ENCODE measurements at regions not wholly inside any gene's neighbourhood (a gene's known extent, or its start where the extent isn't known, plus 50 kb on each side); places are given as distances from the start of the nearest gene placed in this dataset.

GRCh38 chr1:29688471-29689365, 452.4 kb downstream of the PTPRU start:
- TF ChIP-seq CTCF (IDR thresholded peaks at IDR 0.05; ENCODE audit: low read depth, low read length, poor library complexity, severe bottlenecking): no peak
- no peak for TF ChIP-seq EZH2phosphoT487 (IDR thresholded peaks at IDR 0.05; ENCODE audit: borderline replicate concordance, low read length)
